ENCODE measurements at regions not wholly inside any gene's neighbourhood (a gene's known extent, or its start where the extent isn't known, plus 50 kb on each side); places are given as distances from the start of the nearest gene placed in this dataset.

DNA sequence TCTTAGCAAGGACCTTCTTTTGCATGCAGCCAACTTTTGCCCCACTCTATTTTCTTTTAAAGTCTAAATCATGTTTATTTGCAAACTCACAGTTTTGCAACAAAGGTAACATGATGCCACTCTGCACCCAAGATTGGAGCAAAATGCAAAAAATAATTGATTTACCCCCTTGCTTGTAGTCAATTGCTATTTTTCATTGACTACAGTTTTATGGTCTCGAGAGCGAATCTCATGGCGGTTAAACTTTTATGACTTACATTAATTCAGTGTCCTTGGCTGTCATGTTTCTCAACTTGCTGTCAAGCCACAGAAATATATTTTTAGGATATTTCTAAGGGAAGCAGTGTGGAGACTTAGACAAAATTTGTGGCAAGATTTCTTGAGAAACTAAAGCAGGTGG lies 110.0 kb upstream of the JCAD start:
- TF ChIP-seq, protein P1, sequence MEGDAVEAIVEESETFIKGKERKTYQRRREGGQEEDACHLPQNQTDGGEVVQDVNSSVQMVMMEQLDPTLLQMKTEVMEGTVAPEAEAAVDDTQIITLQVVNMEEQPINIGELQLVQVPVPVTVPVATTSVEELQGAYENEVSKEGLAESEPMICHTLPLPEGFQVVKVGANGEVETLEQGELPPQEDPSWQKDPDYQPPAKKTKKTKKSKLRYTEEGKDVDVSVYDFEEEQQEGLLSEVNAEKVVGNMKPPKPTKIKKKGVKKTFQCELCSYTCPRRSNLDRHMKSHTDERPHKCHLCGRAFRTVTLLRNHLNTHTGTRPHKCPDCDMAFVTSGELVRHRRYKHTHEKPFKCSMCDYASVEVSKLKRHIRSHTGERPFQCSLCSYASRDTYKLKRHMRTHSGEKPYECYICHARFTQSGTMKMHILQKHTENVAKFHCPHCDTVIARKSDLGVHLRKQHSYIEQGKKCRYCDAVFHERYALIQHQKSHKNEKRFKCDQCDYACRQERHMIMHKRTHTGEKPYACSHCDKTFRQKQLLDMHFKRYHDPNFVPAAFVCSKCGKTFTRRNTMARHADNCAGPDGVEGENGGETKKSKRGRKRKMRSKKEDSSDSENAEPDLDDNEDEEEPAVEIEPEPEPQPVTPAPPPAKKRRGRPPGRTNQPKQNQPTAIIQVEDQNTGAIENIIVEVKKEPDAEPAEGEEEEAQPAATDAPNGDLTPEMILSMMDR (tag by site-specific recombination; IDR thresholded peaks at IDR 0.05), result no peak
- TF ChIP-seq ZNF221 (tag by site-specific recombination; IDR thresholded peaks at IDR 0.05; ENCODE audit: borderline replicate concordance) (no peak), ZBTB21 (tag by site-specific recombination; IDR thresholded peaks at IDR 0.05) (no peak), ZNF19 (tag by site-specific recombination; IDR thresholded peaks at IDR 0.05; ENCODE audit: low read depth) (no peak), ZSCAN30 (tag by site-specific recombination; IDR thresholded peaks at IDR 0.05) (no peak), HOXA7 (CRISPR knock-in tag; IDR thresholded peaks at IDR 0.05; ENCODE audit: borderline replicate concordance) (no peak)

Data from HEK293 (cell line).